HCT116 (cell line): ENCODE measurements at regions not wholly inside any gene's neighbourhood (a gene's known extent, or its start where the extent isn't known, plus 50 kb on each side); places are given as distances from the start of the nearest gene placed in this dataset.

Experiments
- ATAC-seq: fragments of 200-7000 bp; cut with Tn5 transposase; 2 replicates; pipeline ENCODE4 v1.9.1; 2020; ENCODE audit warnings: mild to moderate bottlenecking, moderate library complexity
- BruUV-seq: library from RNA; stranded (reverse); fragments of 400-500 nt; replicated peaks from 2 replicates; lab custom pipeline; 2021; lab: Mats Ljungman, UMichigan
- CTCF ChIA-PET: fragments of 300-600 bp; sonication (Branson Sonifier 250); formaldehyde crosslinking; loops from one replicate; lab custom pipeline; 2021; ENCODE audit warnings: antibody characterized with exemption; lab: Charles Lee
- POLR2A ChIA-PET: fragments of 300-600, 350-600 bp; sonication (Branson Sonifier 250); formaldehyde crosslinking; loops from one replicate; lab custom pipeline; 2021; ENCODE audit warnings: antibody characterized with exemption; lab: Charles Lee
- RAD21 ChIA-PET, 2 experiments: fragments of 300-600 bp; sonication (Branson Sonifier 250); formaldehyde crosslinking; loops; one replicate each; lab custom pipeline; 2023; ENCODE audit warnings: low total read pairs in 2 of 2; ENCODE audit not compliant: uncharacterized antibody in 2 of 2, unreplicated experiment in 2 of 2, low non-redundant PET in 1 of 2; lab: Charles Lee
- DNase-seq: peaks from one replicate; pipeline ENCODE4 v3.0.0-alpha.2; 2010; ENCODE audit warnings: low read depth, low spot score
- H2AFZ ChIP-seq: fragments of 200-600 bp; shearing (Covaris generic), sonication (generic); 2 replicates; pipeline ENCODE4 v1.6.1; 2017; ENCODE audit warnings: low read depth, mixed run types, mixed read lengths, antibody characterized with exemption, low read length; ENCODE audit not compliant: poor library complexity, severe bottlenecking
- H3K27ac ChIP-seq: 2 replicates; pipeline ENCODE4 v1.5.1; 2012; ENCODE audit warnings: low read depth, low read length
- H3K27me3 ChIP-seq: fragments of 200-600 bp; sonication (generic); 2 replicates; pipeline ENCODE4 v1.6.1; 2016; ENCODE audit warnings: mixed run types, low read length, mixed read lengths; ENCODE audit not compliant: insufficient read depth
- H3K36me3 ChIP-seq, 2 experiments: fragments of 200-500 bp in 1 of 2; fragments of 200-600 bp in 1 of 2; sonication (Bioruptor generic) in 1 of 2; sonication (generic) in 1 of 2; 2 replicates each; pipeline versions ENCODE4 v1.5.1 to v1.6.1; 2014 to 2016; ENCODE audit warnings: low read length in 2 of 2, inconsistent platforms in 1 of 2, mixed read lengths in 1 of 2, mixed run types in 1 of 2; ENCODE audit not compliant: insufficient read depth in 2 of 2, control insufficient read depth in 1 of 2
- H3K4me1 ChIP-seq, 2 experiments: fragments of 200-600 bp in 1 of 2; sonication (generic) in 1 of 2; 2 replicates each; pipeline versions ENCODE4 v1.5.1 to v1.6.1; 2012 to 2017; ENCODE audit warnings: low read length in 2 of 2, inconsistent platforms in 1 of 2, mild to moderate bottlenecking in 1 of 2, mixed read lengths in 1 of 2, mixed run types in 1 of 2, moderate library complexity in 1 of 2; ENCODE audit not compliant: insufficient read depth in 2 of 2, control insufficient read depth in 1 of 2
- H3K4me2 ChIP-seq: fragments of 200-600 bp; sonication (generic); 2 replicates; pipeline ENCODE4 v1.6.1; 2017; ENCODE audit warnings: mixed run types, low read length, mixed read lengths
- H3K4me3 ChIP-seq, 2 experiments: fragments of 200-600 bp in 1 of 2; sonication (generic) in 1 of 2; replicated peaks in 1 of 2; 2 replicates each; pipeline ENCODE4 v1.5.1; 2011 to 2016; ENCODE audit warnings: low read length in 2 of 2, control low read depth in 1 of 2, low read depth in 1 of 2, mild to moderate bottlenecking in 1 of 2, mixed read lengths in 1 of 2, mixed run types in 1 of 2
- H3K79me2 ChIP-seq: fragments of 200-600 bp; sonication (generic); 2 replicates; pipeline ENCODE4 v1.6.1; 2017; ENCODE audit warnings: mild to moderate bottlenecking, mixed run types, low read length, moderate library complexity, mixed read lengths; ENCODE audit not compliant: insufficient read depth
- H3K9ac ChIP-seq: fragments of 200-600 bp; sonication (generic); 2 replicates; pipeline ENCODE4 v1.6.1; 2016; ENCODE audit warnings: low read length, mixed read lengths
- H3K9me2 ChIP-seq: fragments of 200-600 bp; sonication (generic), shearing (Covaris generic); 2 replicates; pipeline ENCODE4 v1.6.1; 2017; ENCODE audit warnings: mixed run types, mild to moderate bottlenecking, moderate library complexity; ENCODE audit not compliant: insufficient read depth
- H3K9me3 ChIP-seq, 2 experiments: fragments of 200-500 bp in 1 of 2; fragments of 200-600 bp in 1 of 2; sonication (Bioruptor generic) in 1 of 2; sonication (generic) in 1 of 2; 2 replicates each; pipeline ENCODE4 v1.6.1; 2014 to 2017; ENCODE audit warnings: low read length in 2 of 2, mixed read lengths in 2 of 2, inconsistent platforms in 1 of 2, low read depth in 1 of 2, mild to moderate bottlenecking in 1 of 2, mixed run types in 1 of 2, moderate library complexity in 1 of 2; ENCODE audit not compliant: control insufficient read depth in 1 of 2, insufficient read depth in 1 of 2
- H4K20me1 ChIP-seq: fragments of 200-600 bp; sonication (generic), shearing (Covaris generic); 2 replicates; pipeline ENCODE4 v1.6.1; 2017; ENCODE audit warnings: mixed run types, mild to moderate bottlenecking, moderate library complexity; ENCODE audit not compliant: insufficient read depth
- CBX3 ChIP-seq: IDR thresholded peaks from 2 replicates; pipeline ENCODE4 v1.6.1; 2012; ENCODE audit warnings: low read depth
- CTCF ChIP-seq, 3 experiments: fragments of 200-600 bp in 1 of 3; sonication (generic) in 1 of 3; IDR thresholded peaks in 2 of 3; conservative IDR thresholded peaks in 1 of 3; 2 replicates each; pipeline ENCODE4 v1.5.1; 2012 to 2017; ENCODE audit warnings: low read depth in 2 of 3, low read length in 2 of 3, antibody characterized with exemption in 1 of 3, borderline replicate concordance in 1 of 3, control low read depth in 1 of 3, mild to moderate bottlenecking in 1 of 3, mixed read lengths in 1 of 3, mixed run types in 1 of 3, moderate library complexity in 1 of 3; ENCODE audit not compliant: insufficient read depth in 1 of 3
- MAX ChIP-seq: IDR thresholded peaks from 2 replicates; pipeline ENCODE4 v1.6.1; 2012
- RAD21 ChIP-seq: IDR thresholded peaks from 2 replicates; pipeline ENCODE4 v1.6.1; 2012; ENCODE audit warnings: low read depth, mild to moderate bottlenecking
- REST ChIP-seq: IDR thresholded peaks from 2 replicates; pipeline ENCODE4 v1.6.1; 2012; ENCODE audit warnings: low read depth
- YY1 ChIP-seq: IDR thresholded peaks from 2 replicates; pipeline ENCODE4 v1.6.1; 2011; ENCODE audit warnings: low read length, low read depth, moderate library complexity, mild to moderate bottlenecking; ENCODE audit not compliant: insufficient replicate concordance; ENCODE audit errors: extremely low read depth
- ZBTB33 ChIP-seq: IDR thresholded peaks from 2 replicates; pipeline ENCODE4 v1.6.1; 2011; ENCODE audit warnings: mild to moderate bottlenecking, low read length, moderate library complexity; ENCODE audit not compliant: insufficient replicate concordance; ENCODE audit errors: extremely low read depth
- intact Hi-C: fragments of 100-400 bp; cut with micrococcal nuclease; formaldehyde crosslinking; loops from 2 replicates; pipeline ENCODE4 v1.10.0; 2022

GRCh38 chr3:5568451-5568850 is 380.9 kb downstream of the EDEM1 start:
- CTCF ChIA-PET, result no interaction called here
- peak overlapping the region; percentile 14 for H2AFZ ChIP-seq
- peak; percentile 34 for DNase-seq
- peaks cover 3% of the 10 kb centered on the region; the same call in 1 of the 2 replicates for H3K27me3 ChIP-seq
- BruUV-seq, result no TSS peak
- intact Hi-C loops, result loop anchor here (5.0 to 10.0 kb wide), 3 partner anchors 164 to 261 kb away; no protein-coding TSS in a partner anchor
- no peaks in the 10 kb centered on the region for H3K36me3 ChIP-seq
- TF ChIP-seq RAD21, result peak; percentile 75
- TF ChIP-seq CBX3, result peak; percentile 58; the same call in 1 of the 2 replicates
- TF ChIP-seq MAX, result peak; percentile 49
- peak; percentile 38 to 64 (median 53); a peak in 5 of 6 replicates for TF ChIP-seq CTCF (IDR thresholded peaks at IDR 0.05 in 2 of 3, conservative IDR thresholded peaks at IDR 0.05 in 1 of 3; ENCODE audit: borderline replicate concordance in 1 of 3, insufficient read depth in 1 of 3, low read depth in 2 of 3, low read length in 2 of 3)
- TF ChIP-seq ZBTB33, result no peak
- TF ChIP-seq REST, result no peak
- TF ChIP-seq YY1, result peak; percentile 9
- RAD21 ChIA-PET, result interaction anchor here in 1 of 2 experiments (0.7 kb wide), 1 partner anchor 225 kb away, joined by 4 read pairs; no protein-coding TSS in a partner anchor
- H3K9me2 ChIP-seq, result no peaks in the 10 kb centered on the region
- no peaks in the 10 kb centered on the region for H3K9me3 ChIP-seq
- no peak overlapping the region for H3K9ac ChIP-seq
- H3K79me2 ChIP-seq, result no peaks in the 10 kb centered on the region
- no peak overlapping the region for H3K27ac ChIP-seq
- H3K4me3 ChIP-seq, result no peak overlapping the region
- ATAC-seq, result peak; percentile 84
- no peaks in the 10 kb centered on the region for H3K4me1 ChIP-seq
- POLR2A ChIA-PET, result no interaction called here
- no peak overlapping the region for H3K4me2 ChIP-seq
- no peaks in the 10 kb centered on the region for H4K20me1 ChIP-seq
